Transverse colon (tissue), 4 donors: ENCODE measurements at regions not wholly inside any gene's neighbourhood (a gene's known extent, or its start where the extent isn't known, plus 50 kb on each side); places are given as distances from the start of the nearest gene placed in this dataset.
A peak's percentile ranks its signal among the peaks of the same experiment; 100 is the strongest.

Experiments used
- DNase-seq: peaks from one replicate; pipeline ENCODE4 v3.0.0-alpha.2; 2019
- H3K27ac ChIP-seq, 4 donors: fragments of 200-600 bp; sonication (generic); 2 replicates each; pipeline ENCODE4 v1.5.1; 2016 to 2018; ENCODE audit warnings: inconsistent platforms in 4 of 4
- H3K27me3 ChIP-seq: fragments of 200-600 bp; sonication (generic); 2 replicates; pipeline ENCODE4 v1.5.1; 2017; ENCODE audit warnings: inconsistent platforms
- H3K36me3 ChIP-seq, 4 donors: fragments of 200-600 bp; sonication (generic); 2 replicates each; pipeline ENCODE4 v1.5.1; 2017 to 2019; ENCODE audit warnings: inconsistent platforms in 4 of 4
- H3K4me1 ChIP-seq, 4 donors: fragments of 200-600 bp; sonication (generic); 2 replicates each; pipeline ENCODE4 v1.5.1; 2017 to 2020; ENCODE audit warnings: inconsistent platforms in 4 of 4
- H3K4me3 ChIP-seq, 4 donors: fragments of 200-600 bp; sonication (generic); 1 replicate in 1 of 4; 2 replicates in 3 of 4; pipeline versions ENCODE4 v1.5.1 to v1.6.1; 2017 to 2019; ENCODE audit warnings: inconsistent platforms in 4 of 4
- H3K9me3 ChIP-seq, 2 donors: fragments of 200-600 bp; sonication (generic); 2 replicates each; pipeline ENCODE4 v1.5.1; 2017 to 2019; ENCODE audit warnings: inconsistent platforms in 2 of 2
- CTCF ChIP-seq, 5 experiments: fragments of 200-600 bp in 3 of 5; fragments of 450-650 bp in 2 of 5; sonication (generic) in 3 of 5; IDR thresholded peaks; 1 replicate in 2 of 5; 2 replicates in 3 of 5; pipeline ENCODE4 v1.5.1; 2016 to 2017; ENCODE audit warnings: antibody characterized with exemption in 5 of 5, inconsistent platforms in 3 of 5, mild to moderate bottlenecking in 2 of 5, moderate library complexity in 1 of 5
- EP300 ChIP-seq: sonication (generic); formaldehyde crosslinking; IDR thresholded peaks from one replicate; pipeline ENCODE4 v1.6.1; 2017; ENCODE audit warnings: antibody characterized with exemption, low read depth
- POLR2A ChIP-seq: fragments of 450-650 bp; IDR thresholded peaks from one replicate; pipeline ENCODE4 v1.6.1; 2016; ENCODE audit warnings: antibody characterized with exemption, mild to moderate bottlenecking, moderate library complexity
- POLR2AphosphoS5 ChIP-seq, 3 donors: sonication (generic); formaldehyde crosslinking; IDR thresholded peaks; one replicate each; pipeline ENCODE4 v1.6.1; 2016; ENCODE audit warnings: antibody characterized with exemption in 3 of 3
- WGBS, 2 donors: methylation state at CpG; one replicate each; pipeline ENCODE4 v1.1.5; 2018; ENCODE audit warnings: low coverage in 1 of 2; 5-methylcytosine and 5-hydroxymethylcytosine counted together
- in situ Hi-C, 4 donors: fragments of 200-750 bp; cut with MboI; loops; one replicate each; pipeline versions ENCODE4 v1.15.0 to v1.15.1; 2017; ENCODE audit warnings: low sequenced_read_pairs in 3 of 4, low pct_ligation_motif_present in 1 of 4, low pct_unique_long_range_greater_than_20kb in 1 of 4
- intact Hi-C: fragments of 100-400 bp; cut with DNase I; formaldehyde crosslinking; loops from one replicate; pipeline ENCODE4 v1.15.1; 2023; ENCODE audit warnings: low total_unique reads

- Histone ChIP-seq H3K4me3 (no peak overlapping the region), H3K4me1 (no peaks in the 10 kb centered on the region), H3K27ac (no peak overlapping the region), H3K9me3 (no peaks in the 10 kb centered on the region), H3K36me3 (no peaks in the 10 kb centered on the region), H3K27me3 (no peaks in the 10 kb centered on the region)
- in situ Hi-C loops (no loop called here), intact Hi-C loops (no loop called here)
- 73 to 74% methylated on average over 2 to 3 of the region's 3 CpGs for WGBS, 2 donors
- DNase-seq, result no peak
- no peak for TF ChIP-seq CTCF (IDR thresholded peaks at IDR 0.05)
- no peak for TF ChIP-seq EP300
- no peak for TF ChIP-seq POLR2A
- TF ChIP-seq POLR2AphosphoS5 (IDR thresholded peaks at IDR 0.05), result no peak
These were observed 346.3 kb upstream of the TNP1 start for GRCh38 chr2:217206016-217206725.

- no peak for DNase-seq
- H3K9me3 ChIP-seq, result no peaks in the 10 kb centered on the region
- TF ChIP-seq POLR2AphosphoS5 (IDR thresholded peaks at IDR 0.05) (no peak), POLR2A (no peak), EP300 (no peak), CTCF (IDR thresholded peaks at IDR 0.05) (no peak)
- no peak overlapping the region for H3K4me3 ChIP-seq
- no peaks in the 10 kb centered on the region for H3K36me3 ChIP-seq
- no peak overlapping the region for H3K27ac ChIP-seq
- 67 to 75% methylated on average over 2 of the region's 2 CpGs for WGBS, 2 donors
- intact Hi-C loops, result no loop called here
- H3K4me1 ChIP-seq, result no peaks in the 10 kb centered on the region
- H3K27me3 ChIP-seq, result no peaks in the 10 kb centered on the region
- in situ Hi-C loops, result no loop called here
These were observed 344.5 kb upstream of the TNP1 start for GRCh38 chr2:217204358-217204757.

GRCh38 chr2:217203086-217203485, 343.2 kb upstream of the TNP1 start:
- in situ Hi-C loops (no loop called here), intact Hi-C loops (no loop called here)
- H3K9me3 ChIP-seq, result no peaks in the 10 kb centered on the region
- H3K36me3 ChIP-seq, result no peaks in the 10 kb centered on the region
- H3K4me3 ChIP-seq, result no peak overlapping the region
- H3K27ac ChIP-seq, result peak overlapping the region in 1 of 4 donors; percentile 17
- TF ChIP-seq CTCF (IDR thresholded peaks at IDR 0.05), result no peak
- DNase-seq, result no peak
- no peaks in the 10 kb centered on the region for H3K27me3 ChIP-seq
- no peaks in the 10 kb centered on the region for H3K4me1 ChIP-seq
- 63 to 73% methylated on average over 3 of the region's 3 CpGs for WGBS, 2 donors

GRCh38 chr2:217199255-217199630, 339.4 kb upstream of the TNP1 start:
- TF ChIP-seq POLR2AphosphoS5 (IDR thresholded peaks at IDR 0.05) (no peak), EP300 (no peak), CTCF (IDR thresholded peaks at IDR 0.05) (no peak), POLR2A (no peak)
- Histone ChIP-seq H3K27ac (no peak overlapping the region), H3K4me1 (no peaks in the 10 kb centered on the region), H3K36me3 (no peaks in the 10 kb centered on the region), H3K27me3 (no peaks in the 10 kb centered on the region), H3K9me3 (no peaks in the 10 kb centered on the region), H3K4me3 (no peak overlapping the region)
- in situ Hi-C loops (no loop called here), intact Hi-C loops (no loop called here)
- 78% methylated on average over 2 of the region's 2 CpGs; no CpG with 5 or more reads in 1 of the 2 donors for WGBS, 2 donors
- DNase-seq, result no peak
